Caco-2 (cell line): ENCODE measurements at regions not wholly inside any gene's neighbourhood (a gene's known extent, or its start where the extent isn't known, plus 50 kb on each side); places are given as distances from the start of the nearest gene placed in this dataset.

Experiments used
- BruUV-seq: library from RNA; stranded (reverse); fragments of 400-500 nt; replicated peaks from 2 replicates; lab custom pipeline; 2021; lab: Mats Ljungman, UMichigan
- CTCF ChIA-PET: fragments of 300-600 bp; sonication (Branson Sonifier 250); formaldehyde crosslinking; loops from one replicate; lab custom pipeline; 2022; ENCODE audit warnings: antibody characterized with exemption; lab: Charles Lee
- POLR2A ChIA-PET: fragments of 300-600 bp; sonication (Branson Sonifier 250); formaldehyde crosslinking; loops from one replicate; lab custom pipeline; 2022; ENCODE audit warnings: antibody characterized with exemption; lab: Charles Lee
- DNase-seq, 2 experiments: peaks; one replicate each; pipeline versions ENCODE4 v3.0.0 to v3.0.0-alpha.2; 2020 to 2022
- H3K27me3 ChIP-seq: replicated peaks from 2 replicates; pipeline ENCODE4 v1.6.0; 2011; ENCODE audit warnings: low read length; ENCODE audit not compliant: control insufficient read depth, insufficient read depth
- H3K36me3 ChIP-seq: 2 replicates; pipeline ENCODE4 v1.5.1; 2011; ENCODE audit warnings: low read length; ENCODE audit not compliant: control insufficient read depth, insufficient read depth
- H3K4me1 ChIP-seq: fragments of 250-450 bp; sonication (Bioruptor Pico); 2 replicates; pipeline ENCODE4 v1.5.1; 2020; ENCODE audit warnings: mild to moderate bottlenecking
- H3K4me3 ChIP-seq: 2 replicates; pipeline ENCODE4 v1.5.1; 2011; ENCODE audit warnings: low read depth, mild to moderate bottlenecking, control low read depth, low read length
- H3K9me3 ChIP-seq: fragments of 250-450 bp; sonication (Bioruptor Pico); 2 replicates; pipeline ENCODE4 v1.5.1; 2020; ENCODE audit warnings: mild to moderate bottlenecking, moderate library complexity
- H3K27ac Mint-ChIP-seq: one replicate; pipeline ENCODE4 v1.8.0; 2022; ENCODE audit warnings: mixed read lengths; ENCODE audit not compliant: unreplicated experiment
- H3K27me3 Mint-ChIP-seq: one replicate; pipeline ENCODE4 v1.8.0; 2022; ENCODE audit warnings: mixed read lengths; ENCODE audit not compliant: insufficient read depth, unreplicated experiment
- H3K36me3 Mint-ChIP-seq: one replicate; pipeline ENCODE4 v1.8.0; 2022; ENCODE audit warnings: mild to moderate bottlenecking, mixed read lengths; ENCODE audit not compliant: insufficient read depth, unreplicated experiment
- H3K4me1 Mint-ChIP-seq: one replicate; pipeline ENCODE4 v1.8.0; 2022; ENCODE audit warnings: low read depth, mixed read lengths; ENCODE audit not compliant: unreplicated experiment
- H3K4me3 Mint-ChIP-seq: one replicate; pipeline ENCODE4 v1.8.0; 2022; ENCODE audit warnings: mild to moderate bottlenecking, moderate library complexity, mixed read lengths; ENCODE audit not compliant: unreplicated experiment
- H3K9me3 Mint-ChIP-seq: one replicate; pipeline ENCODE4 v1.8.0; 2022; ENCODE audit warnings: mixed read lengths; ENCODE audit not compliant: unreplicated experiment
- intact Hi-C: fragments of 100-400 bp; cut with micrococcal nuclease; formaldehyde crosslinking; loops from one replicate; pipeline ENCODE4 v1.10.0; 2022; ENCODE audit not compliant: unreplicated experiment
- TF ChIP-seq, protein P1 (sequence below), 2 experiments: fragments of 200-600 bp in 1 of 2; IDR thresholded peaks; 1 replicate in 1 of 2; 2 replicates in 1 of 2; pipeline versions ENCODE4 v1.5.1 to v1.8.0; 2011 to 2022; ENCODE audit warnings: antibody characterized with exemption in 1 of 2, control low read depth in 1 of 2, inconsistent platforms in 1 of 2, low read depth in 1 of 2, low read length in 1 of 2, mild to moderate bottlenecking in 1 of 2, moderate library complexity in 1 of 2; ENCODE audit not compliant: insufficient read depth in 1 of 2, severe bottlenecking in 1 of 2, unreplicated experiment in 1 of 2

DNA sequence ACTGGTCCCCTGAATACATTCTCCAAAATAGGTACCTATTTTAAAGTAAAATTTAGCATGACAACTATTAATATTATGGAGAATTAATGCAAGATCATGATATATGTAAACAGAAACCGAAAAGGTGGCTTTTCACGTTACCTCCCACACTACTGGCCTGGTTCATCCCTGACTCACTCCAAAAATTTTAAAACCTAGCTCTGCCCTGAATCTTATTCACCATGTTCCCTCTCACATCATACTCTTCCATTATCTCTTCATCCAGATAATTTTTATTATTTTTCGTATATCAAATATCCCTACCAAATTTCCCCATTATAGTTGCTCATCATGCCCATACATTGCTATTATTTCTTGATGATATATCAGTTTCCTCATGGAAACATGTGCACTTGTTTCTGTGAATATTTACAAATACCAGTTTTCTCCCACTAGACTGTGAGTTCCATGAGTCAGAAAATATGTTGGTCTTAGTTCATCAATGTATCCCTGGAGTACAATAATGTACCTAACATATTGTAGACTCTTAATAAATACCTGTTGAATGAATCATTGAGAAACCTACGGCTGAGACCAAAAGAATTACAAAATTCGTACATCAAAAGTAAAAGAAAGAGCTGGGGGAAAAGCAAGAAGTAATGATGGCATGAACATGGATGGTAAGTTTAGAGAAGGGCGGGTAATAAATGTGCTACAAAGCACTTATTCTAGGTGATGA is 360.1 kb upstream of the CHAC2 start:
- Mint-ChIP-seq H3K36me3 (no peaks in the 10 kb centered on the region), H3K27me3 (peaks cover 3% of the 10 kb centered on the region), H3K4me1 (no peaks in the 10 kb centered on the region), H3K9me3 (peaks cover 19% of the 10 kb centered on the region), H3K27ac (no peak overlapping the region), H3K4me3 (no peak overlapping the region)
- no TSS peak for BruUV-seq
- intact Hi-C loops, result no loop called here
- TF ChIP-seq, protein P1, sequence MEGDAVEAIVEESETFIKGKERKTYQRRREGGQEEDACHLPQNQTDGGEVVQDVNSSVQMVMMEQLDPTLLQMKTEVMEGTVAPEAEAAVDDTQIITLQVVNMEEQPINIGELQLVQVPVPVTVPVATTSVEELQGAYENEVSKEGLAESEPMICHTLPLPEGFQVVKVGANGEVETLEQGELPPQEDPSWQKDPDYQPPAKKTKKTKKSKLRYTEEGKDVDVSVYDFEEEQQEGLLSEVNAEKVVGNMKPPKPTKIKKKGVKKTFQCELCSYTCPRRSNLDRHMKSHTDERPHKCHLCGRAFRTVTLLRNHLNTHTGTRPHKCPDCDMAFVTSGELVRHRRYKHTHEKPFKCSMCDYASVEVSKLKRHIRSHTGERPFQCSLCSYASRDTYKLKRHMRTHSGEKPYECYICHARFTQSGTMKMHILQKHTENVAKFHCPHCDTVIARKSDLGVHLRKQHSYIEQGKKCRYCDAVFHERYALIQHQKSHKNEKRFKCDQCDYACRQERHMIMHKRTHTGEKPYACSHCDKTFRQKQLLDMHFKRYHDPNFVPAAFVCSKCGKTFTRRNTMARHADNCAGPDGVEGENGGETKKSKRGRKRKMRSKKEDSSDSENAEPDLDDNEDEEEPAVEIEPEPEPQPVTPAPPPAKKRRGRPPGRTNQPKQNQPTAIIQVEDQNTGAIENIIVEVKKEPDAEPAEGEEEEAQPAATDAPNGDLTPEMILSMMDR (IDR thresholded peaks at IDR 0.05; ENCODE audit: insufficient read depth in 1 of 2, low read depth in 1 of 2, low read length in 1 of 2, severe bottlenecking in 1 of 2, unreplicated experiment in 1 of 2), result no peak
- Histone ChIP-seq H3K27me3 (no peaks in the 10 kb centered on the region), H3K4me1 (no peaks in the 10 kb centered on the region), H3K36me3 (no peaks in the 10 kb centered on the region), H3K4me3 (no peak overlapping the region), H3K9me3 (peaks cover 5% of the 10 kb centered on the region; the same call in 1 of the 2 replicates)
- DNase-seq, result no peak
- ChIA-PET CTCF (no interaction called here), POLR2A (no interaction called here)

DNA sequence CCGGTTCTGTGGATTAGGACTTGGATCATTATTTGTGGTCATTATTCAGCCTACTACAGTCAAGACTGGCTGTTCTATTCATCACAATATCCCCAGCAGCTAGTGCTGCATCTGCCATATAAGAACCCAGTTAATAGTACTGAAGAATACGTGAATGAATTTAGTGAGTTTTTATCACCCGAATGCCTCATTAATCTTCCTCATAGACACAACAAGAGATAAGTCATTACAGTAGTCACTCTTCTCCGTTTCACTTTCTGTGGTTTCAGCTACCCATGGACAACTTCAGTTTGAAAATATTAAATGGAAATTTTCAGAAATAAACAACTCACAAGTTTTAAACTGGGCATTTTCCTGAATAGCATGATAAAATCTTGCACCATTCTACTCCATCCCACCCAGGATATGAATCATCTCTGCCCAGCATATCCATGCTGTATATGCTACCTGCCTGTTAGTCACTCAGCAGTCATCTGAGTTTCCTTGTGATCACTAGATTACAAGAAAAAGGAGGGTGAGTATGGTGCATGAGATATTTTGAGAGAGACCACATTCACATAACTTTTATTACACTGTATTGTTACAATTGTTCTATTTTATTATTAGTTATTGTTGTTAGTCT is 363.7 kb upstream of the CHAC2 start:
- CTCF ChIA-PET, result no interaction called here
- no peaks in the 10 kb centered on the region for H3K4me1 Mint-ChIP-seq
- H3K4me1 ChIP-seq, result no peaks in the 10 kb centered on the region
- no peaks in the 10 kb centered on the region for H3K36me3 Mint-ChIP-seq
- no peak for DNase-seq
- H3K4me3 ChIP-seq, result no peak overlapping the region
- H3K27me3 ChIP-seq, result no peaks in the 10 kb centered on the region
- intact Hi-C loops, result no loop called here
- no peaks in the 10 kb centered on the region for H3K9me3 ChIP-seq
- TF ChIP-seq, protein P1 (IDR thresholded peaks at IDR 0.05; ENCODE audit: insufficient read depth in 1 of 2, low read depth in 1 of 2, low read length in 1 of 2, severe bottlenecking in 1 of 2, unreplicated experiment in 1 of 2), result no peak
- H3K27ac Mint-ChIP-seq, result no peak overlapping the region
- POLR2A ChIA-PET, result no interaction called here
- BruUV-seq, result no TSS peak
- H3K4me3 Mint-ChIP-seq, result no peak overlapping the region
- no peaks in the 10 kb centered on the region for H3K36me3 ChIP-seq
- no peaks in the 10 kb centered on the region for H3K27me3 Mint-ChIP-seq
- H3K9me3 Mint-ChIP-seq, result no peaks in the 10 kb centered on the region

DNA sequence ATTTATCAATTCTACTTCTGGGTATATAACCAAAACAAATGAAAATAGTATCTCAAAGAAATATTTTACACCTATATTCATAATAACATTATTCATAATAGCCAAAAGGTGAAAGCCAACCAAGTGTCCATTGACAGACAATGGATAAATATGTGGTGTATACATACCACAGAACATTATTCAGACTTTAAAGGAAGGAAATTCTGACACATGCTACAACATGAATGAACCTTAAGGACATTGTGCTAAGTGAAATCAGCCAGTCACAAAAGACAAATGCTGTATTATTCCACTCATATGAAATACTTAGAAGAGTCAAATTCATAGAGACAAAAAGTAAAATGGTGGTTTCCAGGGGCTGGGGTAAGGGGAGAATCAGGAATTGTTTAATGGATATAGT is 370.5 kb upstream of the CHAC2 start:
- Mint-ChIP-seq H3K27me3 (no peaks in the 10 kb centered on the region), H3K36me3 (no peaks in the 10 kb centered on the region), H3K4me1 (no peaks in the 10 kb centered on the region), H3K9me3 (no peaks in the 10 kb centered on the region), H3K27ac (no peak overlapping the region), H3K4me3 (no peak overlapping the region)
- H3K9me3 ChIP-seq, result no peaks in the 10 kb centered on the region
- TF ChIP-seq, protein P1 (IDR thresholded peaks at IDR 0.05; ENCODE audit: insufficient read depth in 1 of 2, low read depth in 1 of 2, low read length in 1 of 2, severe bottlenecking in 1 of 2, unreplicated experiment in 1 of 2), result no peak
- intact Hi-C loops, result no loop called here
- CTCF ChIA-PET, result no interaction called here
- no peak for DNase-seq
- H3K4me1 ChIP-seq, result no peaks in the 10 kb centered on the region
- no peaks in the 10 kb centered on the region for H3K36me3 ChIP-seq
- no peak overlapping the region for H3K4me3 ChIP-seq
- POLR2A ChIA-PET, result no interaction called here
- H3K27me3 ChIP-seq, result no peaks in the 10 kb centered on the region
- no TSS peak for BruUV-seq
